CD14-positive monocyte (primary cell): ENCODE measurements at regions not wholly inside any gene's neighbourhood (a gene's known extent, or its start where the extent isn't known, plus 50 kb on each side); places are given as distances from the start of the nearest gene placed in this dataset.

Source experiments
- DNase-seq, 3 donors: peaks; one replicate each; pipeline ENCODE4 v3.0.0-alpha.2; 2011 to 2022
- H2AFZ ChIP-seq: 2 replicates; pipeline ENCODE4 v1.6.0; 2012; ENCODE audit warnings: mild to moderate bottlenecking, low read depth, low read length, inconsistent platforms; ENCODE audit not compliant: insufficient read depth, poor library complexity, severe bottlenecking
- H3K27ac ChIP-seq, 2 donors: 1 replicate in 1 of 2; 2 replicates in 1 of 2; pipeline ENCODE4 v1.5.1; 2012 to 2013; ENCODE audit warnings: low read length in 2 of 2, control low read depth in 1 of 2, inconsistent platforms in 1 of 2, low read depth in 1 of 2, mild to moderate bottlenecking in 1 of 2
- H3K27me3 ChIP-seq, 2 donors: one replicate each; pipeline versions ENCODE4 v1.6.0 to v1.6.1; 2011 to 2013; ENCODE audit warnings: low read length in 2 of 2; ENCODE audit not compliant: control insufficient read depth in 2 of 2, insufficient read depth in 2 of 2
- H3K36me3 ChIP-seq, 2 donors: replicated peaks in 1 of 2; 1 replicate in 1 of 2; 2 replicates in 1 of 2; pipeline versions ENCODE4 v1.5.1 to v1.6.1; 2012 to 2013; ENCODE audit warnings: low read length in 2 of 2, control low read depth in 1 of 2, inconsistent platforms in 1 of 2, mild to moderate bottlenecking in 1 of 2; ENCODE audit not compliant: insufficient read depth in 2 of 2, control insufficient read depth in 1 of 2
- H3K4me1 ChIP-seq, 2 donors: 1 replicate in 1 of 2; 2 replicates in 1 of 2; pipeline versions ENCODE4 v1.5.1 to v1.6.1; 2012 to 2013; ENCODE audit warnings: low read length in 2 of 2, control low read depth in 1 of 2, inconsistent platforms in 1 of 2, mild to moderate bottlenecking in 1 of 2, moderate library complexity in 1 of 2; ENCODE audit not compliant: insufficient read depth in 2 of 2, control insufficient read depth in 1 of 2
- H3K4me2 ChIP-seq: replicated peaks from 2 replicates; pipeline ENCODE3; 2012; ENCODE audit warnings: low read length, moderate library complexity, mild to moderate bottlenecking; ENCODE audit not compliant: poor library complexity, severe bottlenecking; ENCODE audit errors: extremely low read depth
- H3K4me3 ChIP-seq, 3 experiments: fragments of 200-600 bp in 1 of 3; sonication (generic) in 1 of 3; replicated peaks in 1 of 3; 1 replicate in 2 of 3; 2 replicates in 1 of 3; pipeline ENCODE4 v1.5.1; 2011 to 2013; ENCODE audit warnings: low read length in 3 of 3, mild to moderate bottlenecking in 3 of 3, control low read depth in 2 of 3, low read depth in 2 of 3, inconsistent platforms in 1 of 3, moderate library complexity in 1 of 3
- H3K79me2 ChIP-seq: 2 replicates; pipeline ENCODE4 v1.6.0; 2012; ENCODE audit warnings: mild to moderate bottlenecking, control low read depth, inconsistent platforms, low read length, moderate library complexity; ENCODE audit not compliant: insufficient read depth
- H3K9ac ChIP-seq: 2 replicates; pipeline ENCODE4 v1.6.0; 2017; ENCODE audit warnings: low read length, mild to moderate bottlenecking; ENCODE audit not compliant: insufficient read depth, poor library complexity, severe bottlenecking
- H3K9me3 ChIP-seq, 2 donors: replicated peaks in 1 of 2; 1 replicate in 1 of 2; 2 replicates in 1 of 2; pipeline versions ENCODE4 v1.5.1 to v1.6.1; 2012 to 2013; ENCODE audit warnings: low read length in 2 of 2, control low read depth in 1 of 2; ENCODE audit not compliant: control insufficient read depth in 1 of 2, insufficient read depth in 1 of 2
- H4K20me1 ChIP-seq: 2 replicates; pipeline ENCODE4 v1.6.0; 2012; ENCODE audit warnings: mild to moderate bottlenecking, low read length, control low read depth, moderate library complexity; ENCODE audit not compliant: insufficient read depth
- H3K27ac Mint-ChIP-seq, 7 donors: one replicate each; pipeline ENCODE4 v1.8.0; 2020; ENCODE audit warnings: mild to moderate bottlenecking in 7 of 7, mixed read lengths in 7 of 7, moderate library complexity in 6 of 7, inconsistent platforms in 2 of 7
- H3K27me3 Mint-ChIP-seq, 3 donors: one replicate each; pipeline ENCODE4 v1.8.0; 2021 to 2022; ENCODE audit warnings: low read depth in 3 of 3, mild to moderate bottlenecking in 3 of 3, mixed read lengths in 3 of 3, moderate library complexity in 3 of 3, inconsistent platforms in 1 of 3
- H3K36me3 Mint-ChIP-seq, 2 donors: one replicate each; pipeline ENCODE4 v1.8.0; 2020; ENCODE audit warnings: mixed read lengths in 2 of 2, inconsistent platforms in 1 of 2, mild to moderate bottlenecking in 1 of 2
- H3K4me1 Mint-ChIP-seq: one replicate; pipeline ENCODE4 v1.8.0; 2020; ENCODE audit warnings: mild to moderate bottlenecking, mixed read lengths
- H3K4me3 Mint-ChIP-seq, 2 donors: one replicate each; pipeline ENCODE4 v1.8.0; 2020; ENCODE audit warnings: mild to moderate bottlenecking in 2 of 2, mixed read lengths in 2 of 2, moderate library complexity in 1 of 2
- H3K9me3 Mint-ChIP-seq, 7 donors: one replicate each; pipeline ENCODE4 v1.8.0; 2020 to 2022; ENCODE audit warnings: mixed read lengths in 7 of 7, mild to moderate bottlenecking in 6 of 7, moderate library complexity in 6 of 7, inconsistent platforms in 2 of 7
- CTCF ChIP-seq: fragments of 200-600 bp; IDR thresholded peaks from one replicate; pipeline ENCODE4 v1.8.0; 2022; ENCODE audit warnings: antibody characterized with exemption, mild to moderate bottlenecking
- WGBS: methylation state at CpG from one replicate; pipeline ENCODE4 v1.1.5; 2013; ENCODE audit warnings: missing lambda C conversion rate; ENCODE audit not compliant: insufficient coverage; 5-methylcytosine and 5-hydroxymethylcytosine counted together
- intact Hi-C, 2 donors: fragments of 100-400 bp; cut with micrococcal nuclease; formaldehyde crosslinking; loops; one replicate each; pipeline versions ENCODE4 v1.15.0 to v1.15.1; 2023

GRCh38 chr10:3631701-3632330 lies 153.2 kb downstream of the KLF6 start:
- TF ChIP-seq CTCF, result no peak
- no peak overlapping the region for H3K9ac ChIP-seq
- H3K4me3 Mint-ChIP-seq, result no peak overlapping the region
- H3K9me3 Mint-ChIP-seq, result peaks cover 0 to 13% (median 2%) of the 10 kb centered on the region in 7 donors
- H4K20me1 ChIP-seq, result no peaks in the 10 kb centered on the region
- intact Hi-C loops, result no loop called here
- H3K27me3 ChIP-seq, result no peaks in the 10 kb centered on the region
- H3K27ac Mint-ChIP-seq, result no peak overlapping the region
- H3K4me1 Mint-ChIP-seq, result no peaks in the 10 kb centered on the region
- H3K27me3 Mint-ChIP-seq, result peaks cover 5 to 6% (median 6%) of the 10 kb centered on the region in 3 donors
- no peaks in the 10 kb centered on the region for H3K79me2 ChIP-seq
- WGBS, result no CpG with 5 or more reads among the region's 5 CpGs
- no peak for DNase-seq
- H3K4me3 ChIP-seq, result no peak overlapping the region
- H3K27ac ChIP-seq, result no peak overlapping the region
- H2AFZ ChIP-seq, result no peak overlapping the region
- no peaks in the 10 kb centered on the region for H3K4me1 ChIP-seq
- no peaks in the 10 kb centered on the region for H3K36me3 Mint-ChIP-seq
- no peak overlapping the region for H3K4me2 ChIP-seq
- no peaks in the 10 kb centered on the region for H3K36me3 ChIP-seq
- H3K9me3 ChIP-seq, result no peaks in the 10 kb centered on the region

DNA sequence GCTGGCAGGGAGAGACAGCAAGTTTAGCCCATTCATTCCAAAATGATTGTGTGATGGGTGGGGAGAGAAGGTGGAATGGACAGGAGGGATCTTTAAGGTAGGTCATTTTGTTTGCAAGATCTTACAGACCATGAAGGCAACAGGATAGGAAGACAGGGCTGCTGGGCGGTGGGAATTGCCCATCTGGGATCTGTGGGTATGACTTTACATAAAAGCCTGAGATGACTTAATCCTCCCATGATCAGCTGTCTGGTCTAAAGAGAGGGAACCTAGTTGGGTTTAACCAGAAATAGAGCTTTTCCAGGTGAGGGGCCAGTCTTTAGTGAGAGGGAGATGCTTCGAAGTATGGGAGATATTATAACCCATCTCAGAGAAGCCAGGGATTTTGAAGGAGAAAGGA lies 153.7 kb downstream of the KLF6 start:
- peaks cover 0 to 12% (median 2%) of the 10 kb centered on the region in 7 donors for H3K9me3 Mint-ChIP-seq
- no peak overlapping the region for H3K4me2 ChIP-seq
- no peak overlapping the region for H3K9ac ChIP-seq

More for the DNA sequence above, 153.7 kb downstream of the KLF6 start:
- Mint-ChIP-seq H3K4me1 (no peaks in the 10 kb centered on the region), H3K36me3 (no peaks in the 10 kb centered on the region), H3K27ac (no peak overlapping the region), H3K27me3 (peaks cover 5 to 6% (median 5%) of the 10 kb centered on the region in 3 donors), H3K4me3 (no peak overlapping the region)
- WGBS, result 100% methylated on average over 1 of the region's 2 CpGs
- intact Hi-C loops, result no loop called here
- Histone ChIP-seq H3K9me3 (no peaks in the 10 kb centered on the region), H3K27me3 (no peaks in the 10 kb centered on the region), H4K20me1 (no peaks in the 10 kb centered on the region), H2AFZ (no peak overlapping the region), H3K27ac (no peak overlapping the region), H3K36me3 (no peaks in the 10 kb centered on the region), H3K79me2 (no peaks in the 10 kb centered on the region), H3K4me1 (no peaks in the 10 kb centered on the region), H3K4me3 (no peak overlapping the region)
- no peak for TF ChIP-seq CTCF
- no peak for DNase-seq
